Muscle layer of duodenum (tissue), 2 donors: ENCODE measurements at regions not wholly inside any gene's neighbourhood (a gene's known extent, or its start where the extent isn't known, plus 50 kb on each side); places are given as distances from the start of the nearest gene placed in this dataset.

Source experiments
- H3K27ac ChIP-seq: one replicate; pipeline ENCODE4 v1.7.0; 2013; ENCODE audit warnings: mild to moderate bottlenecking, low read length
- H3K27me3 ChIP-seq: one replicate; pipeline ENCODE4 v1.7.0; 2013; ENCODE audit warnings: low read depth, mild to moderate bottlenecking, control low read depth, low read length
- H3K36me3 ChIP-seq, 2 donors: one replicate each; pipeline ENCODE4 v1.7.0; 2013; ENCODE audit warnings: low read length in 2 of 2, control low read depth in 1 of 2, mild to moderate bottlenecking in 1 of 2; ENCODE audit not compliant: insufficient read depth in 2 of 2, control insufficient read depth in 1 of 2
- H3K4me1 ChIP-seq, 2 donors: one replicate each; pipeline ENCODE4 v1.7.0; 2013; ENCODE audit warnings: low read length in 2 of 2, mild to moderate bottlenecking in 2 of 2, control low read depth in 1 of 2, moderate library complexity in 1 of 2; ENCODE audit not compliant: insufficient read depth in 2 of 2, control insufficient read depth in 1 of 2
- H3K4me3 ChIP-seq, 2 donors: one replicate each; pipeline ENCODE4 v1.7.0; 2013; ENCODE audit warnings: low read length in 2 of 2, low read depth in 1 of 2, mild to moderate bottlenecking in 1 of 2
- H3K9me3 ChIP-seq, 2 donors: one replicate each; pipeline ENCODE4 v1.7.0; 2013; ENCODE audit warnings: low read length in 2 of 2, control low read depth in 1 of 2, mild to moderate bottlenecking in 1 of 2; ENCODE audit not compliant: control insufficient read depth in 1 of 2
- donor health status: healthy.

- Histone ChIP-seq H3K4me3 (no peak overlapping the region), H3K27ac (no peak overlapping the region), H3K36me3 (no peaks in the 10 kb centered on the region), H3K4me1 (no peaks in the 10 kb centered on the region), H3K9me3 (peaks cover 0 to 6% of the 10 kb centered on the region in 2 donors), H3K27me3 (no peaks in the 10 kb centered on the region)
Measured at GRCh38 chr2:138428710-138429440, 72.7 kb upstream of the SPOPL start.

- H3K27me3 ChIP-seq, result no peaks in the 10 kb centered on the region
- no peaks in the 10 kb centered on the region for H3K4me1 ChIP-seq
- H3K27ac ChIP-seq, result no peak overlapping the region
- peaks cover 0 to 6% of the 10 kb centered on the region in 2 donors for H3K9me3 ChIP-seq
- H3K36me3 ChIP-seq, result no peaks in the 10 kb centered on the region
- no peak overlapping the region for H3K4me3 ChIP-seq
Measured at GRCh38 chr2:138430181-138430580, 71.4 kb upstream of the SPOPL start.

- Histone ChIP-seq H3K27ac (no peak overlapping the region), H3K27me3 (no peaks in the 10 kb centered on the region), H3K4me1 (no peaks in the 10 kb centered on the region), H3K4me3 (no peak overlapping the region), H3K9me3 (no peaks in the 10 kb centered on the region), H3K36me3 (no peaks in the 10 kb centered on the region)
Measured at GRCh38 chr2:138432971-138433370, 68.6 kb upstream of the SPOPL start.

DNA sequence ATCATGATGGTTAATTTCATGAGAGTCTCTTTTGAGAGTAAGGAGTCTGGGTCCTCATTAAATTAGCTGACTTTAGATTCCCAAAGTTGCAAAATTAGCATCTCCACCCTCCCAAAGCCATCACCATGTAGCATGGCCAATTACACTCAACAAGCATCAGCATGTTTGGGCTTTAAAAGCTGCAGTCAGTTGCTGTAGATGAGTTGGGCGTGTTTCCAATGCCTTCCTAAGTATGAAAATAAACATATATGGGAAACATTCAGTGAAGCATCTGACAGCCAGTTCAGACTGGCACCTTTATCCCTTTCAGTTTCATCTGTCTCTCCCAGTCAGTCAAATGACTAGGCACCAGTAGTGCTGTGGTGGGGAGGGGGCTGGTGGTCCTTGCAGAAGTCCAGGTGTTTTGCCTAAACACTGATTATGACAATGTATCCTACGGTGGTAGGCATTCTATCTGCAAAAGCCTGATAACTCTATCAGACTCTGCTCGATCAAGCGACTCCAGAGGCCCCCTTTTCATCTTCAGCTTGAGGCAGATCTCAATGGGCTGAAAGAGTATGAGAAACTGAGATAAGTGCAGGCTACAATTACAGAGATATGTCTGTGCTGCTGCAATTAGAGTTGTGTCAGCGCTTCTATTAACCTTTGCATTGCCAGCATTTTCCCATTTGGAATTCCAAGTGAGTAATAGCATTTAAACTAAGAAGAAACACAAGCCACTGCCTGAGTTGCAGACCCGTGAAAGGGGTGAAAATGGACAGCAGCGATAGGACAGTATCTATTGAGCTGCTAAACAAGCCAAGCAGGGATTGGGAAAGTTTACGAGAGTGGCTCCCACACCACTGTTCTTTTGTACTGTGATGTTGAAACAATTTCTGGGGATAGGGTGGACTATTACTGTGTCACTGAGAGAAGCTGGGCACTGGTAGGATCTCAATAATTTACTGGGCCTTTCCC, 67.3 kb upstream of the SPOPL start:
- Histone ChIP-seq H3K36me3 (no peaks in the 10 kb centered on the region), H3K4me1 (no peaks in the 10 kb centered on the region), H3K9me3 (no peaks in the 10 kb centered on the region), H3K27me3 (no peaks in the 10 kb centered on the region), H3K4me3 (no peak overlapping the region), H3K27ac (no peak overlapping the region)

- Histone ChIP-seq H3K27me3 (no peaks in the 10 kb centered on the region), H3K36me3 (no peaks in the 10 kb centered on the region), H3K4me3 (no peak overlapping the region), H3K9me3 (no peaks in the 10 kb centered on the region), H3K4me1 (no peaks in the 10 kb centered on the region), H3K27ac (no peak overlapping the region)
Measured at GRCh38 chr2:138435701-138436100, 65.9 kb upstream of the SPOPL start.

GRCh38 chr2:138439733-138440132, 61.8 kb upstream of the SPOPL start:
- no peaks in the 10 kb centered on the region for H3K9me3 ChIP-seq
- no peaks in the 10 kb centered on the region for H3K36me3 ChIP-seq
- no peak overlapping the region for H3K4me3 ChIP-seq
- H3K4me1 ChIP-seq, result no peaks in the 10 kb centered on the region
- no peak overlapping the region for H3K27ac ChIP-seq
- H3K27me3 ChIP-seq, result no peaks in the 10 kb centered on the region

DNA sequence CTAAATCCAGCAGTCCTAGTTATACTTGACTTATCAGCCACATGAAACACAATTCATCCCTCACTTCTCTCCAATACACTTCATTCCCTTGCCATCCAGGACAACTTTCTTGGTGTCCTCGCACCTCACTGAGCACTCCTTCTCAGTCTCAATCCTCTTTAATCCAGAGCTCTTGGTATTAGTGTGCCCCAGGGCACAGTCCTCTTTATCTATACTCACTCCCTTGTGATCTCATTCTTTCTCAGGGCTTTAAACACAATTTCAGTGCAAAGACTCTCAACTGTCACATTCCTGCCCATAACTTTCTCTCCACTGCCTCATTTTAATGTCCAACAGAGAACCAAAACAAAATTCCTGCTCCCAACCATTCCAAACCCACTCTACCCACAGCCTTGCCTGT, 60.8 kb upstream of the SPOPL start:
- Histone ChIP-seq H3K4me3 (no peak overlapping the region), H3K9me3 (no peaks in the 10 kb centered on the region), H3K27ac (no peak overlapping the region), H3K4me1 (no peaks in the 10 kb centered on the region), H3K27me3 (no peaks in the 10 kb centered on the region), H3K36me3 (no peaks in the 10 kb centered on the region)

GRCh38 chr2:138441916-138442315, 59.7 kb upstream of the SPOPL start:
- H3K4me3 ChIP-seq, result no peak overlapping the region
- no peaks in the 10 kb centered on the region for H3K9me3 ChIP-seq
- no peak overlapping the region for H3K27ac ChIP-seq
- H3K4me1 ChIP-seq, result no peaks in the 10 kb centered on the region
- H3K36me3 ChIP-seq, result no peaks in the 10 kb centered on the region
- H3K27me3 ChIP-seq, result no peaks in the 10 kb centered on the region

- Histone ChIP-seq H3K9me3 (no peaks in the 10 kb centered on the region), H3K27me3 (no peaks in the 10 kb centered on the region), H3K36me3 (no peaks in the 10 kb centered on the region), H3K4me1 (no peaks in the 10 kb centered on the region), H3K4me3 (no peak overlapping the region), H3K27ac (no peak overlapping the region)
Measured at GRCh38 chr2:138444411-138444810, 57.2 kb upstream of the SPOPL start.

GRCh38 chr2:138445227-138445626, 56.3 kb upstream of the SPOPL start:
- Histone ChIP-seq H3K9me3 (no peaks in the 10 kb centered on the region), H3K27ac (no peak overlapping the region)

GRCh38 chr2:138446043-138446442, 55.5 kb upstream of the SPOPL start:
- Histone ChIP-seq H3K27me3 (no peaks in the 10 kb centered on the region), H3K4me1 (no peaks in the 10 kb centered on the region), H3K27ac (no peak overlapping the region), H3K9me3 (no peaks in the 10 kb centered on the region), H3K4me3 (no peak overlapping the region), H3K36me3 (no peaks in the 10 kb centered on the region)

More at GRCh38 chr2:138445227-138445626, 56.3 kb upstream of the SPOPL start:
- no peak overlapping the region for H3K4me3 ChIP-seq
- no peaks in the 10 kb centered on the region for H3K27me3 ChIP-seq
- no peaks in the 10 kb centered on the region for H3K36me3 ChIP-seq
- no peaks in the 10 kb centered on the region for H3K4me1 ChIP-seq
